Uterus (tissue), 2 donors: ENCODE measurements at regions not wholly inside any gene's neighbourhood (a gene's known extent, or its start where the extent isn't known, plus 50 kb on each side); places are given as distances from the start of the nearest gene placed in this dataset.

ENCODE experiments used
- CTCF ChIP-seq, 4 experiments: fragments of 200-600 bp in 2 of 4; fragments of 450-650 bp in 2 of 4; sonication (generic) in 2 of 4; IDR thresholded peaks; one replicate each; pipeline ENCODE4 v1.5.1; 2016 to 2019; ENCODE audit warnings: antibody characterized with exemption in 4 of 4, mild to moderate bottlenecking in 2 of 4, moderate library complexity in 1 of 4
- POLR2A ChIP-seq, 2 donors: fragments of 450-650 bp; IDR thresholded peaks; one replicate each; pipeline ENCODE4 v1.6.1; 2016; ENCODE audit warnings: antibody characterized with exemption in 2 of 2, mild to moderate bottlenecking in 1 of 2, moderate library complexity in 1 of 2

DNA sequence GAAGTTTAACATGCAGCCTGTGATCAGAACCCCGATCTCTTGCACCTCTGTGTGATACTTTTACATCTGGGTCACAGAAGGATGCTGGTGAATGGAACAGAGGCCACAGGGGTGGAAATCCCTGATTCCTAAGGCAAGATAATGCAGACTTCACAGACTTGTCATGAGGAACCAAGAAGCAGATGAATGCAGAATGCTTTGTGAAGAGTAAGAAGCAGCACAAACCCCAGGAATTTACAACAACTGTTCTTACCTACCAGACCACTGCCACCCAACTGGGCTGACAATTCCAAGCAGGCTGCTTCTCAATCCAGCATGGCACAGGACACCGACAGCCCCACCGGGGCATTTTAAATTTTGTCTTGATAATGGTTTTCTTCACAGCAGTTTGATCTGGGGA lies 113.2 kb upstream of the CD93 start:
- TF ChIP-seq CTCF (IDR thresholded peaks at IDR 0.05) (no peak), POLR2A (IDR thresholded peaks at IDR 0.05) (no peak)
